Fibroblast of lung (primary cell): ENCODE measurements at regions not wholly inside any gene's neighbourhood (a gene's known extent, or its start where the extent isn't known, plus 50 kb on each side); places are given as distances from the start of the nearest gene placed in this dataset.

ENCODE experiments used
- DNase-seq, 2 donors: peaks; one replicate each; pipeline versions ENCODE4 v3.0.0 to v3.0.0-alpha.2; 2010; ENCODE audit warnings: low read depth in 2 of 2
- H2AFZ ChIP-seq: 2 replicates; pipeline ENCODE4 v1.5.1; 2012; ENCODE audit warnings: low read length, control low read depth, inconsistent platforms
- H3K27ac ChIP-seq: 2 replicates; pipeline ENCODE4 v1.5.1; 2011; ENCODE audit warnings: low read length, control low read depth; ENCODE audit not compliant: insufficient read depth
- H3K27me3 ChIP-seq: 2 replicates; pipeline ENCODE4 v1.5.1; 2011; ENCODE audit warnings: mild to moderate bottlenecking, low read length; ENCODE audit not compliant: control insufficient read depth, insufficient read depth
- H3K36me3 ChIP-seq: 2 replicates; pipeline ENCODE4 v1.5.1; 2011; ENCODE audit warnings: low read length; ENCODE audit not compliant: control insufficient read depth, insufficient read depth
- H3K4me1 ChIP-seq: 2 replicates; pipeline ENCODE4 v1.5.1; 2011; ENCODE audit warnings: low read length; ENCODE audit not compliant: control insufficient read depth, insufficient read depth; ENCODE audit errors: extremely low read depth
- H3K4me2 ChIP-seq: 2 replicates; pipeline ENCODE4 v1.5.1; 2011; ENCODE audit warnings: low read length, control low read depth; ENCODE audit not compliant: insufficient read depth; ENCODE audit errors: extremely low read depth
- H3K4me3 ChIP-seq, 4 experiments: fragments of 200-600 bp in 1 of 4; sonication (generic) in 1 of 4; replicated peaks in 1 of 4; 2 replicates each; pipeline ENCODE4 v1.5.1; 2011 to 2016; ENCODE audit warnings: low read length in 4 of 4, low read depth in 3 of 4, mild to moderate bottlenecking in 3 of 4, control low read depth in 2 of 4, inconsistent platforms in 1 of 4, mixed read lengths in 1 of 4; ENCODE audit not compliant: insufficient read depth in 1 of 4; ENCODE audit errors: control extremely low read depth in 1 of 4
- H3K79me2 ChIP-seq: 2 replicates; pipeline ENCODE4 v1.5.1; 2012; ENCODE audit warnings: mild to moderate bottlenecking, low read length, inconsistent platforms; ENCODE audit not compliant: control insufficient read depth, insufficient read depth
- H3K9ac ChIP-seq: 2 replicates; pipeline ENCODE4 v1.5.1; 2011; ENCODE audit warnings: mild to moderate bottlenecking, low read length, control low read depth; ENCODE audit not compliant: insufficient read depth
- H3K9me3 ChIP-seq: 2 replicates; pipeline ENCODE4 v1.5.1; 2012; ENCODE audit warnings: low read depth, low read length; ENCODE audit not compliant: control insufficient read depth, insufficient read depth
- H4K20me1 ChIP-seq: 2 replicates; pipeline ENCODE4 v1.5.1; 2011; ENCODE audit warnings: low read length; ENCODE audit not compliant: control insufficient read depth, insufficient read depth; ENCODE audit errors: extremely low read depth
- EZH2 ChIP-seq: IDR thresholded peaks from 2 replicates; pipeline ENCODE4 v1.5.1; 2012; ENCODE audit warnings: low read length, control low read depth, mild to moderate bottlenecking; ENCODE audit errors: missing control alignments
- TF ChIP-seq, protein P1 (sequence below), 2 donors: IDR thresholded peaks in 1 of 2; conservative IDR thresholded peaks in 1 of 2; 1 replicate in 1 of 2; 2 replicates in 1 of 2; pipeline ENCODE4 v1.5.1; 2011 to 2012; ENCODE audit warnings: low read length in 2 of 2, control low read depth in 1 of 2, inconsistent platforms in 1 of 2, low read depth in 1 of 2, mild to moderate bottlenecking in 1 of 2

DNA sequence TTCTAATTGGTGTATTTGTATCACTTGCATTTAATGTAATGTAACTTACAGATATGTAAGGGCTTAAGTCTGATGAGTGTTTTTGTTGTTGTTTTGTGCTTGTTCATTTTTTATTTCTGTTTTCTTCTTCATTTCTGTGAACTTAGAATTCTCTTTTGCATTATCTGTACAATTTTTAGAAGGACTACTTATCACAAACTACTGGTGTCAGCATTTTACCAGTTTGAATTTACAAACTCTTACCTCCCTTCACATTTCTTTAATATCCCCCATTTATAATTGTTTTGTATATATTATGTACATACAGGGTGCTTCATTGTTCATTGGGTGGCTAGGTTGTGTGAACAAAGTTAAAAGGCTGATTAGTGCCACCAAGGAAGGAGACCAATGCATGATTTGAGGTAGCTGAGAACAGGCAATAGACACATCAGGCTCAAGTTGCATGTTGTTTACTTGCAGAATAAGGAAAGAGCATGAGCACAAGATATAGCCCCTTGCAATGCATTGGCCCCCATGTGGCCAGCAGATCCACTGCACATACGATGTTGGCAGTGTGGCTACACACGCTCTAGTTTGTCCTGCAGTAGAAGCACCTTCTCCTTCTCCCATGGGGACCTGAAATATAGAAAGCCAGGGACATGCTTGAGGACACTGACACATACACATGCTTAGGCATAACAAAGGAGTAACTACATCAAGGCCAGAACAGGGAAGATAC, 198.2 kb downstream of the CD8B2 start:
- H3K4me2 ChIP-seq, result no peak overlapping the region

DNA sequence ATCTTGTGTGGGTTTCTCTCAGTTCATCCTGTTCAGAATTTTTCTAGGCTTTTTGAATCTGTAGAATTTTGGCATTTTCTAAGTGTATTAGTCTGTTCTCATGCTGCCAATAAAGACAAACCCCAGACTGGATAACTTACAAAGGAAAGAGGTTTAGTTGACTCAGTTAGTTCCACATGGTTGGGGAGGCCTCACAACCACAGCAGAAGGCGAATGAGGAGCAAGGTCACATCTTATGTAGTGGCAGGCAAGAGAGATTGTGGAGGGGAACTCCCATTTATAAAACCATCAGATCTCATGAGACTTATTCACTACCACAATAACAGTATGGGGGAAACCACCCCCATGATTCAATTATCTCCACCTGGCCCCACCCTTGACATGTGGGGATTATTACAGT, 199.2 kb downstream of the ST6GAL2 start:
- Histone ChIP-seq H2AFZ (no peak overlapping the region), H3K36me3 (no peaks in the 10 kb centered on the region), H3K9ac (no peak overlapping the region), H3K4me3 (no peak overlapping the region), H3K9me3 (no peaks in the 10 kb centered on the region), H3K27ac (no peak overlapping the region), H3K79me2 (no peaks in the 10 kb centered on the region), H3K4me2 (no peak overlapping the region), H4K20me1 (no peaks in the 10 kb centered on the region), H3K27me3 (no peaks in the 10 kb centered on the region), H3K4me1 (no peaks in the 10 kb centered on the region)
- TF ChIP-seq, protein P1, sequence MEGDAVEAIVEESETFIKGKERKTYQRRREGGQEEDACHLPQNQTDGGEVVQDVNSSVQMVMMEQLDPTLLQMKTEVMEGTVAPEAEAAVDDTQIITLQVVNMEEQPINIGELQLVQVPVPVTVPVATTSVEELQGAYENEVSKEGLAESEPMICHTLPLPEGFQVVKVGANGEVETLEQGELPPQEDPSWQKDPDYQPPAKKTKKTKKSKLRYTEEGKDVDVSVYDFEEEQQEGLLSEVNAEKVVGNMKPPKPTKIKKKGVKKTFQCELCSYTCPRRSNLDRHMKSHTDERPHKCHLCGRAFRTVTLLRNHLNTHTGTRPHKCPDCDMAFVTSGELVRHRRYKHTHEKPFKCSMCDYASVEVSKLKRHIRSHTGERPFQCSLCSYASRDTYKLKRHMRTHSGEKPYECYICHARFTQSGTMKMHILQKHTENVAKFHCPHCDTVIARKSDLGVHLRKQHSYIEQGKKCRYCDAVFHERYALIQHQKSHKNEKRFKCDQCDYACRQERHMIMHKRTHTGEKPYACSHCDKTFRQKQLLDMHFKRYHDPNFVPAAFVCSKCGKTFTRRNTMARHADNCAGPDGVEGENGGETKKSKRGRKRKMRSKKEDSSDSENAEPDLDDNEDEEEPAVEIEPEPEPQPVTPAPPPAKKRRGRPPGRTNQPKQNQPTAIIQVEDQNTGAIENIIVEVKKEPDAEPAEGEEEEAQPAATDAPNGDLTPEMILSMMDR (conservative IDR thresholded peaks at IDR 0.05 in 1 of 2, IDR thresholded peaks at IDR 0.05 in 1 of 2; ENCODE audit: low read depth in 1 of 2, low read length in 2 of 2), result no peak
- no peak for TF ChIP-seq EZH2
- no peak for DNase-seq

More for the DNA sequence above, 198.2 kb downstream of the CD8B2 start:
- Histone ChIP-seq H3K27me3 (no peaks in the 10 kb centered on the region), H2AFZ (no peak overlapping the region), H3K27ac (no peak overlapping the region), H3K79me2 (no peaks in the 10 kb centered on the region), H3K9me3 (no peaks in the 10 kb centered on the region), H3K36me3 (no peaks in the 10 kb centered on the region), H4K20me1 (no peaks in the 10 kb centered on the region), H3K4me3 (no peak overlapping the region), H3K4me1 (no peaks in the 10 kb centered on the region), H3K9ac (no peak overlapping the region)
- no peak for DNase-seq
- no peak for TF ChIP-seq EZH2
- TF ChIP-seq, protein P1 (conservative IDR thresholded peaks at IDR 0.05 in 1 of 2, IDR thresholded peaks at IDR 0.05 in 1 of 2; ENCODE audit: low read depth in 1 of 2, low read length in 2 of 2), result no peak

DNA sequence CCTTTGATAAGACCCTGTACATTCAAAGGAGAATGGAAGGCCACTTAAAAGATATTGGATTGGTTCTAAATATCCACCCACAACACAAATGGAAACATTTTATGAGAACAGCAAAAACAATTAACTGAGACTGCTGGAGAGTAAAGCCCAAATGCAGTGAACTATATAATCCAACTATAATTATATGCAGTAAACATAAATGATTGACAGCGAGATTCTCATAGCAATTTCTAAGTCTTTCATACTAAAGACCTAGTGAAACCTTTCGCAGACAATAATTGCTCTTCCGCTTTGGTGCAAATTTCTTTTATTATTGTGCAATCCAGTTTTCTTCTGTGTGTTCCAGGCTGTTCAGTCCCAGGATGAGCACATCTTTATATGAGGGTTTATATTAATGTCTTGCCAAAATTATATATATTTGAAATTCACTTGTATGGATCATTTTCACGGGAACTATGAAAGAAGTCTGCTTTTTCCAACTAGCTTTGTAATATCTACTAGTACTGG, 190.9 kb downstream of the ST6GAL2 start:
- Histone ChIP-seq H3K79me2 (no peaks in the 10 kb centered on the region), H2AFZ (no peak overlapping the region), H4K20me1 (no peaks in the 10 kb centered on the region), H3K27ac (no peak overlapping the region), H3K27me3 (no peaks in the 10 kb centered on the region), H3K9ac (no peak overlapping the region), H3K36me3 (no peaks in the 10 kb centered on the region), H3K4me1 (no peaks in the 10 kb centered on the region), H3K4me2 (no peak overlapping the region), H3K9me3 (no peaks in the 10 kb centered on the region), H3K4me3 (no peak overlapping the region)
- TF ChIP-seq, protein P1 (conservative IDR thresholded peaks at IDR 0.05 in 1 of 2, IDR thresholded peaks at IDR 0.05 in 1 of 2; ENCODE audit: low read depth in 1 of 2, low read length in 2 of 2), result no peak
- no peak for TF ChIP-seq EZH2
- DNase-seq, result no peak
